NCI-H748 treated with DMSO at 0.1 percent for 48 hours (cell line): ENCODE measurements at regions not wholly inside any gene's neighbourhood (a gene's known extent, or its start where the extent isn't known, plus 50 kb on each side); places are given as distances from the start of the nearest gene placed in this dataset.
A peak's percentile ranks its signal among the peaks of the same experiment; 100 is the strongest.
"Not testable (repeated sequence)": the region's sequence is repeated elsewhere in the genome, so short reads cannot be mapped to it uniquely, and the experiment has no call there.

Source experiments
- DNase-seq: peaks from one replicate; lab custom pipeline; 2025; lab: John Stamatoyannopoulos, UW

- peak; percentile 57 for DNase-seq
Observed at GRCh38 chr4:170990989-170991589, 822.1 kb upstream of the GALNTL6 start.

- DNase-seq: no peak
Observed at GRCh38 chr4:170988446-170988845, 824.8 kb upstream of the GALNTL6 start.

GRCh38 chr4:170979736-170980135 is 833.5 kb upstream of the GALNTL6 start:
- DNase-seq: no peak

DNA sequence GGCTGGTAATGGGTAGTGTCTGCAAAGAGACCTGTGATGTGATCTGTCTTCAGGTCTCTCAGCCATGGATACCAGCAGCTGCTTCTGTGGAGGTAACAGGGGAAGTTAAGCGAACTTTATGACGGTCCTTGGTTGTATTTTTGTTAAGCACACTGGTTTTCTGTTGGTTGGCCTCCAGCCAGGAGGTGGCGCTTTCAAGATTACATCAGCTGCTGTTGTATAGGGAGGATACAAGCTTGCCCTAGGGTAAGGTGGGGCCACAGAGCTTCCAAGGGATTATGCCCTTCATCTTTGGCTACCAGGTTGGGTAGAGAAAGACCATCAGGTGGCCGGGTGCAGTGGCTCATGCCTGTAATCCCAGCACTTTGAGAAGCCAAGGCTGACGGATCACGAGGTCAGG is 834.2 kb upstream of the GALNTL6 start:
- no peak for DNase-seq

- no peak for DNase-seq
Observed at GRCh38 chr4:170949084-170949483, 859.3 kb upstream of the AADAT start.

- DNase-seq: no peak
Observed at GRCh38 chr4:170940043-170940724, 850.4 kb upstream of the AADAT start.

DNA sequence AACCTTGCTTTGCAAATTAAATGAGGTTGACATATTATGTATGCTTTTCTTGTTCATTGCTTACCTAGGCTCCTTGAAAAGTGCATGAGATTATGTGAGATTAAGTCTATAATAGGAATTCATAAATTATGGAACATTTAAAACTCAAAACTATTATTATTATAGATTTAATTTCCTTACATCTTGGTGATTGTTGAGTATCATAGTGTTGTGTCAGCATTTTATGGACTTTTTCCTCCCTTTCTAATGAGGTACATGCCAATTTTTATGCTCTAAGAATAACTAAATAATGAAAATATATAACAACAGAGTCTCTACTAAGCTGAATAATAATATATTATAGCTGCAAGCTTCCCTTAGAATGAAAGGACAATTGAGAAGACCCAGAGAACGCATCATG is 848.8 kb upstream of the AADAT start:
- DNase-seq: no peak

DNA sequence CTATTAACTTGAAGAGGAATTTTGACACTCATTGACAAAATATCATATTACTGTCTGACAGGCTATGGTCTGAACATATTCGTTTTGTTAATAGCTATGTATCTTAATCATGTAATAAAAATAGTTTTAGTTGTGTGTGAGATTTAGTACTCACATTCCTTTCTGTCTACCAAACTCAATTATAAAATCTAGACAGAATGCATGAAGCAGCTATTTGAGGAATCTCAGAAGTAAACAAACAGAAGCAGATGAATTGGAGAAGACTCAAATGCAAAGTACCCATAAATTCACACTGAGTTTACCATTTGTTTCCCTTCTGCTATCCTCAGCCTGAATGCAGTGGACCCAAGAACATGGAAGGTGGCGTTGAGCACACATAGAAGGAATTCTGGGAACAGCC is 841.6 kb upstream of the AADAT start:
- DNase-seq: no peak

- DNase-seq: no peak
Observed at GRCh38 chr4:170888660-170889059, 798.9 kb upstream of the AADAT start.

DNA sequence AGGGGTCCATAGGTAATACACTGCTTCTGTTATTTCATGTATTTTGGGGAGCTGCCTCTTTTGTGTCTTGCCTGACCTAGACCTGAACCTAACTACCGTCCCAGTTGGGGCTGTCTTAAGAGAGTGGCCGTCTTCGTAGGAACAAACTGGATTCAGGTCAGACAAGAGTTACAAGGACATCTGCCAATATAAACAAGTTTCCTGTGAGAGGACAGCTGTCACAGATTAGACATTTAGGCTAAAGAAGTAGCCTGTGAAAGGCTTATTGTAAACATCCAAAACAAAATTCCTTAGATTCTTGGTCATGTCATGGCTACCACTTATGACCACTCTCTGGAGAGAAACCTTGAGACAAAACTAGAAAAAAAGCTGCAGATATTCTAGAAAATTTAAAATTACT is 797.6 kb upstream of the AADAT start:
- DNase-seq: no peak

DNA sequence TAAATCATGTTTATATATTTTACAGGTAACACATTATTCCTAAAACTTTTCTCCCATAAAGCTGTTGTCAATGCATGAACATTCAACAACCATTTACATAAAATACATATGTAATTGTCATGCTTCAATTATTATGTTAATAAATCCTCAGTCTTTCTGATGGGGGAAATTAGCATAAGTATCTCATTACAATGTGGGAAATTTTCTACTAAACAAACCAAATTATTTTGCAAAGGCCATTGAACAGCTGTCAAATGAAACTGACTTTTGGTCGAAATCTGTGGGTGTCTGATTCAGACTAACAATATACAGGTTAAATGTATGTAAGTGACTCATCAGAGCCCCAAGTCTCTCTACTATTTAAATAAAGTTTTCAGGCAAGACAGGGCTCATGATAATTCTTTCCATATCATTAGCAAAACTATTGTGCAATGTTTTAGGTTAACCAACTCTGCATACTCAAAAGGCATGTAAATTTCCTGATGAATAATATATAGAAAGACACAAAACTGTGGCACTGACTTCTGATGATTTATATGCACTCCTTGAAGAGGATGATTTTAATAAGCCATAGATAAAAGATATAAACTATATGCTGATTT is 795.3 kb upstream of the AADAT start:
- no peak for DNase-seq

GRCh38 chr4:170881646-170882045 is 791.9 kb upstream of the AADAT start:
- DNase-seq: not testable (repeated sequence)

GRCh38 chr4:170875868-170876267 is 786.1 kb upstream of the AADAT start:
- no peak for DNase-seq

- DNase-seq: no peak
Observed at GRCh38 chr4:170872794-170873193, 783.0 kb upstream of the AADAT start.

GRCh38 chr4:170868170-170868569 is 778.4 kb upstream of the AADAT start:
- DNase-seq: no peak

DNA sequence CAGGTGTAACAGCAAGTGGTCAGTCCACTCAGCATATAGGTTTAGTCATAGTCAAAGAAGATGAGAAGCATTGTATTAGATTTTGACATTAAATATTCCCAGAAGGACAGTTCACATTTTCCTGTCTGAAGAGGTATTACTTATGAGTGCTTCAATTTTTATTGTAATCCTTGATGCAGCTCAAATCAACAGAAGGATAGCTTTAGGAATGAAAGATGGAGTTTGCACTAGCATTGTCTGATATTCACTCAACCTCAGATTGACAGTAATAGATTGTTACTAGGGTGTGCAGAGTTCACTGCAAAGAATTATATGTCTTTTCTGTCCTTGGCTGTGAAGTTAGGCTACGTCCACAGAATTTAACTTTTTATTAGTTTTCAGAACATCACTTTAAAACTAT is 764.3 kb upstream of the AADAT start:
- no peak for DNase-seq

GRCh38 chr4:170853422-170854021 is 763.8 kb upstream of the AADAT start:
- DNase-seq: peak; percentile 17

- no peak for DNase-seq
Observed at GRCh38 chr4:170849969-170850368, 760.2 kb upstream of the AADAT start.

DNA sequence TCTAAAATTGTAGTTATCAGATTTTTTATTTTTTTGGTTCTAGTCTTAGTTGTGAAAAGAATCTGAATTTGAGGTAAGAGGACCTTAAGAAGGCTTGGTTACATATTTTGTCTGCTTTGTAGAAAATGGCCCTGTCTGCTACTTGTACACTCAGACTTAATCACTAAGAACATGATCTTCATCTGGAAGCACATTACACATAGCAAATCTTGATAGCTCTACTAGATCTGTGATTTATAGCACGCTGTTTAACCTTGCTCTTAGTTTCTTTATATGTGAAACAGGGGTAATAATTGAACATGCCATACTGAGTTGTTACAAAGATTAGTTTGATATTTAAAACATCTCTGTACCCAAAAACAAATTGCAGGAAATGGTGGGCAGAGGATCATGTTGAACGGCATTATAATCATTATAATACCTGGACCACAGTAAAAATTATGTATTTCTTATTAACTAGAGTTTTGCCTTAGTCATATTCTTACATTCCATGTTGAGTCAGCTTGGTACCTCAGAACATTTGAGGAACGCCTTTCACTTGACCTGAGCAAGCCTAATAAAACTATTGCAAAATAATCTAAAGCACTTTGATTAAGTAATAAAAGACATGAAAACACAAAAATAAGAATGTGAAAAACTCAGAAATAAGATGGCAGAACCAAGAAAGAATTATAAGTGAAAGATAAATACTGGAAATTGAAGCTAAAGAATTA is 738.0 kb upstream of the AADAT start:
- DNase-seq: no peak

DNA sequence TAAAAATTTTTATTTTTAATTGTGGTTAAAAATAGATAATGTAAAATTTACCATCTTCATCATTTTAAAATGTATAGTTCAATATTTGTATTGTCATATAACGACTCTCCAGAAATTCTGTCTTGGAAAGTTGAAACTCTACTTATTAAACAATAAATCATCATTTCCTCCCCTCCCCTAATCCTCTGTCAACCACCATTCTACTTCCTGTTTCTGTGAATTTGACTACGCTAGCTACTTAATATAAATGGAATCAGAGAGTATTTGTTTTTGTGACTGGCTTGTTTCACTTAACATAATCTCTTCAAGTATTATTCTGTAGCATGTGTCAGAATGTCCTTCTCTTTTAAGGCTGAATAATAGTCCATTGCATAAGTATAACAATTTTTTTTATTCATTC is 729.0 kb upstream of the AADAT start:
- DNase-seq: no peak

- DNase-seq: peak; percentile 1
Observed at GRCh38 chr4:170805352-170805751, 715.6 kb upstream of the AADAT start.

- DNase-seq: no peak
Observed at GRCh38 chr4:170804930-170805329, 715.2 kb upstream of the AADAT start.

- DNase-seq: no peak
Observed at GRCh38 chr4:170803492-170803891, 713.7 kb upstream of the AADAT start.
